Erythroblast (primary cell): ENCODE measurements at regions not wholly inside any gene's neighbourhood (a gene's known extent, or its start where the extent isn't known, plus 50 kb on each side); places are given as distances from the start of the nearest gene placed in this dataset.

Experiments used
- GATA1 ChIP-seq: IDR thresholded peaks from 2 replicates; pipeline ENCODE4 v1.6.1; 2011; ENCODE audit warnings: low read depth, mild to moderate bottlenecking, control low read depth, low read length, moderate library complexity
- POLR2A ChIP-seq: IDR thresholded peaks from 2 replicates; pipeline ENCODE4 v1.6.1; 2011; ENCODE audit warnings: mild to moderate bottlenecking, low read length

DNA sequence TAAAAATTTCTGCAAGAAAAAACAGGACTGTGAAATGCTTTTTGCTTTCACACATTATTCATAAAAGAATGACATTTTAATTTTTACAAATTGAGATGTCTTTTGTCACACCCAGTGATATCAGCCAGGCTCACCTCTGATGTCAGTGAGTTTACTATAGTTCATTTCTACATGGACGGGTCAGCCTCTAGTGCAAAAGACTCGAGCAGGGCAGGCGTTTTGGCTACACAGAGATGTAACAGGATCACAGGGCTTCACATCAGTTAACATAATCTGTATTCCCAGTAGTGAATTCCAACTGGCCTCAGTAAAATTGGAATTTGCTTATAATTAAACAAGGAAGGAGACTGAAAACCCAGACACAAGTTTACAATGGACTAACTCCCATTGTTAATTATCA lies 275.6 kb upstream of the ZSWIM2 start:
- TF ChIP-seq POLR2A (no peak), GATA1 (no peak)
